GM21381 (cell line): ENCODE measurements at regions not wholly inside any gene's neighbourhood (a gene's known extent, or its start where the extent isn't known, plus 50 kb on each side); places are given as distances from the start of the nearest gene placed in this dataset.
"Not testable (repeated sequence)": the region's sequence is repeated elsewhere in the genome, so short reads cannot be mapped to it uniquely, and the experiment has no call there.

Experiments used
- ATAC-seq: cut with Tn5 transposase; IDR thresholded peaks from one replicate; pipeline ENCODE4 v1.9.1; 2021; ENCODE audit warnings: mild to moderate bottlenecking, moderate library complexity; ENCODE audit not compliant: unreplicated experiment

- not testable (repeated sequence) for ATAC-seq
Observed at GRCh38 chr11:115633977-115634376, 129.8 kb upstream of the CADM1 start.

- no peak for ATAC-seq
Observed at GRCh38 chr11:115632061-115632460, 127.8 kb upstream of the CADM1 start.

- ATAC-seq = no peak
Observed at GRCh38 chr11:115631609-115632008, 127.4 kb upstream of the CADM1 start.

- no peak for ATAC-seq
Observed at GRCh38 chr11:115630214-115630613, 126.0 kb upstream of the CADM1 start.

DNA sequence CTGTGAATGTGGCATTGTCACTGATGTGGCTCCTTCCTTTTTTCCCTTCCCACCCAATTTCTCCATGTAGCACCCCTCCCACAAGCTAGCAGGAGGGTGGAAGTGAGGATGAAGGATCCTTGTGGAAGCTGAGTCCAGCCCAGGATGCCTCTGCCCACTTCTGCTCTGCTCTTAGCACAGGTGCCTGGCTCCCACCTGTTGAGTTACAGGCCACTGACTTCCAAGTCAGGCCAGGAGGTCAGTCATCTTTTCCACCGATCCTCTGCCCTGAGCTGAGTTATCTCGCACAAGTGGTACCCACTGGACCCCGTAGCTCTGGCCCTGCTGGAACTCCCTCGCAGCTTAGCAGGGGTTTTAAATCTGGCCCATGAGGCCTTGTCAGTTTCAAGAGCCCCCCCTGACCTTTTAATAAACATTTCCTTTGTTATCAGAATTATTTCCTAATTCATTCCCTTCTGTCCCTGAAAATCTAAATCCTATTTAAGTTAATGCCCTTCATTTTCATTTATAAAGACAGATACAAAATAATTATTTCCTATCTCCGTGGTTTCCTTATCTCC is 125.3 kb upstream of the CADM1 start:
- ATAC-seq = no peak

GRCh38 chr11:115627666-115628460 is 123.6 kb upstream of the CADM1 start:
- no peak for ATAC-seq

GRCh38 chr11:115627071-115627470 is 122.9 kb upstream of the CADM1 start:
- ATAC-seq = no peak

GRCh38 chr11:115626414-115626813 is 122.2 kb upstream of the CADM1 start:
- no peak for ATAC-seq

DNA sequence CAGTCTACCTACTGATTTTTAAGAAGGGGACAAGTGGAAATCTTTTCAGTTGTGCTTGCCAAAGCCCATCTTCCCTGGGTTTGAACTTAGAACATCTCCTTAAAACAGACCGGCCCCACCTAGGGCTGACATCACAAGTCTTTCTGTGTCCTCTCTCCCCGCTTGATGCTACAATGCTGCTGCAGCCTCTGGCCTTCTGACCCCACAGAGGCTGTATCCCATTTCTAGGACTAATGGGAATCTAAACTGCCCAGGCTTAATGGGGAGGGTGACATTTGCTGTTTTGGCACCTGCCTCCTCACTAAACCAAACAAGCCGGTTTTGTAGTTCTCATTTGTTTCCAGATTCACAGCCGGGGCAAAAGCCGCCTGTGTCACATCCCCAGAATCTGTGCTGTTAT is 121.3 kb upstream of the CADM1 start:
- ATAC-seq = no peak

DNA sequence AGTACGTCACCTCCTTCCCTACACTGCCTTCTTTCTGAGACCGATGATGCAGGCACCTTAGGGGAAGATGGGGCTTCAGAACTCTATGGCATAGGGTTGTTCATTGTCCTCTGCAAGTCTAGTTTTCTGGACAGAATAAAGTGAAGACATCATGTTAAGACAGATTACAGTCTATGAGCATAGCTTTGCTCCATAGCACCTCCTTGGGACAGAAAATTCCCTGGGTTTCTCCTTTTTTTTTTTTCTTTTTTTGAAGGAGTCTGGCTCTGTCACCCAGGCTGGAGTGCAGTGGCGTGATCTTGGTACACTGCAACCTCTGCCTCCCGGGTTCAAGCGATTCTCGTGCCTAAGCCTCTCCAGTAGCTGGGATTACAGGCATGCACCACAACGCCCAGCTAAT is 119.8 kb upstream of the CADM1 start:
- no peak for ATAC-seq

- ATAC-seq = no peak
Observed at GRCh38 chr11:115623021-115623451, 118.8 kb upstream of the CADM1 start.

GRCh38 chr11:115618428-115618827 is 114.2 kb upstream of the CADM1 start:
- ATAC-seq = no peak

DNA sequence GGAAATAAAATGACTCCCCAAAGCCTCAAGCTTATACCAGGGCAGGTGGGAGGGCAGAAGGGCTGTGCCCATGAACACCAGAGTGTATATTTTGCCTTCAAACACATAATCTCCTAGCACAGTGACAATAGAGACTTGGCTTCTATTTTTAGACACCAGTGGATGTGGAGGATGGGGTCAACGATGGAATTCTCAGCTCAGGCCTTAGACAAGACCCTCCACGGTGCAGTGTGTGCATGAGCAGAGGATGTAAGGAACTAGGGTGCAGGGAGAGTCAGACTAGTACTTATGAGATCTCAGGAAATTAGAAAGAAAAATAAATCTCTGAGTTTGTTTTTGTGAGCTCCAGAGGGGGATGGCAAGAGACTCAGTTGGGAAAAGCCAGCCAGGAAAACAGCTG is 113.6 kb upstream of the CADM1 start:
- ATAC-seq = no peak

DNA sequence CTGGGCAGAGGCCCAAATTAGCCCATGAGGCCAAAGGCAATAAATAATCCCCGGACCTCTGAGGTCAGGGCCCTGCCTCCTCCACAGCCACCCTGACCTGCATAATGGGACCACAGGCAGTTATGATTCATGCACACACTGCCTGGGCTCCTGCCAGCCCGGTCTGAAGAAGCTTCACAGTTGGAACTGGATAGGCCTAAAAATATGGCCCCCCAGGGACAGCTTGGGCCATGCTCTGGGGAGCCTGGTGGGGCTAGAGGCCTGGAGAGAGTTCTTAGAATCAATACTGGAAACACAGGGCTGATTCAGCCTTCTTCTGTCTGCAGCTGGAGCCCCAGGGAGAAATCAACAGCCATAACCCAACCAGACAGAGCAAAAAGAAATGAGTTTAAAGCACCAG is 112.8 kb upstream of the CADM1 start:
- ATAC-seq = no peak

GRCh38 chr11:115613986-115614632 is 109.9 kb upstream of the CADM1 start:
- ATAC-seq = no peak

DNA sequence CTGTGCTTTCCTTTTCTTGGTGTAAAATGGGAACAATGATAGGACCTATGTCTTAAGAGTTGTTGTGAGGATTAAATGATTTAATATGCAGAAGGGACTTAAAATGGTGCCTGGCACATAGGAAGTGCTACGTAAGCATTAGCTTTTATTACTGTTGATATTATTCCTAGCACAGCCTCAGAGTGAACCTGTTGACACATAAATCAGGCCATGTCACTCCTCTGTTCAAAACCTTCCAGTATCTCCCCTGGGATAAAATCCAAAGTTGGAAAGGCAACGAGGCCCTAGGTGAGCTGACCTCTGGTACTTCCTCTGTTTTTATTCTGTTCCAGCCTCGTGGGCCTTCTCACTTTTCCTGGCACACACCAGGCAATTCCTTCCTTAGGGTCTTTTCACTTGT is 108.8 kb upstream of the CADM1 start:
- ATAC-seq = no peak

GRCh38 chr11:115612046-115612730 is 108.0 kb upstream of the CADM1 start:
- ATAC-seq = no peak

- ATAC-seq = no peak
Observed at GRCh38 chr11:115611343-115611742, 107.1 kb upstream of the CADM1 start.

DNA sequence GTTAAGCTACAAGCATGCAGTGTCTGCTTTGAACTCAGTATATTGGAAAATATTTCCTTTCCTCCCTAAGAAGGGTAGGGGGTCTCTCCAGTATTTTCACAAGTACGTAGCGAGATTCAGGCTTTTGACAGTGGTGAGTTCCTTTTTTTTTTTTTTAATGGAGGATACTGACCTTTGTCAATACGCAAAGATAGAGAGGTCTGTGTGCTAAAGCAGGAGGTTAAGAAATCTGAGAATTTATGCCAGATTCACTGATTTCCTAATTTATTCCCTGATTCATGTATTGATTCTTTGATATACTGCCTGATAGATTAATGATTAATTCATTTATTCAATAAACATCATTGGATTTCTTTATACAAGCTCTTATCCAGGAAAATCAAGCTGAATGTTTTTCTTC is 106.7 kb upstream of the CADM1 start:
- ATAC-seq = no peak

GRCh38 chr11:115610234-115610633 is 106.0 kb upstream of the CADM1 start:
- not testable (repeated sequence) for ATAC-seq

DNA sequence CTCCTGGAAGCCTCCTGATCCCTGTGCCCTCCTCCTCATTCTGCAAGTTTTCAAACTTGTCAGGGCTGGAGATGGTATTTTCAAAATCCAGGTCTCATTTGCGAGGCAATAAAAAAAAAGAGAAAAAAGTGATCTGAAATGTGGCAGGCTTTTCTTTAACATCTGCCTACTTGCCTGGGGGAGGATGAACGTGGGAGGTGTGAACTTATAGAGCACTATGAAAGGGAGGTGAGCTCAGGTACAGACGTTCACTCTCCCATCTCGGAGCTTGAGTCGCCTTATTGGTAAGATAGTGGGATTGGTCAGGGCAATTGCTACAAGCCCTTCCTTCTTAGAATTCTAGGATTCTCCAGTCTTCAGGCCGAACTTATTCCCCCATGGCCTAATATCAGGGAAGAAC is 104.8 kb upstream of the CADM1 start:
- ATAC-seq = no peak
